ENCODE measurements at regions not wholly inside any gene's neighbourhood (a gene's known extent, or its start where the extent isn't known, plus 50 kb on each side); places are given as distances from the start of the nearest gene placed in this dataset.
"Not testable (repeated sequence)": the region's sequence is repeated elsewhere in the genome, so short reads cannot be mapped to it uniquely, and the experiment has no call there.

- H3K27me3 ChIP-seq (ENCODE audit: control insufficient read depth, insufficient read depth, low read length) = peaks cover 15% of the 10 kb centered on the region
- DNase-seq (ENCODE audit: low read depth) = no peak
- no peak for TF ChIP-seq CTCF (IDR thresholded peaks at IDR 0.05; ENCODE audit: insufficient read depth, low read length, poor library complexity, severe bottlenecking)
- no peaks in the 10 kb centered on the region for H3K36me3 ChIP-seq (ENCODE audit: control insufficient read depth, insufficient read depth, low read length)
- no peak overlapping the region for H3K4me3 ChIP-seq (ENCODE audit: low read depth, low read length)
Measured at GRCh38 chr10:78215645-78216044, 182.0 kb downstream of the RPS24 start.

GRCh38 chr10:78217336-78217735 is 183.7 kb downstream of the RPS24 start:
- DNase-seq (ENCODE audit: low read depth) = no peak
- Histone ChIP-seq H3K27me3 (ENCODE audit: control insufficient read depth, insufficient read depth, low read length) (peaks cover 15% of the 10 kb centered on the region), H3K4me3 (ENCODE audit: low read depth, low read length) (no peak overlapping the region), H3K36me3 (ENCODE audit: control insufficient read depth, insufficient read depth, low read length) (no peaks in the 10 kb centered on the region)
- TF ChIP-seq CTCF (IDR thresholded peaks at IDR 0.05; ENCODE audit: insufficient read depth, low read length, poor library complexity, severe bottlenecking) = no peak

- Histone ChIP-seq H3K4me3 (ENCODE audit: low read depth, low read length) (no peak overlapping the region), H3K27me3 (ENCODE audit: control insufficient read depth, insufficient read depth, low read length) (peaks cover 15% of the 10 kb centered on the region), H3K36me3 (ENCODE audit: control insufficient read depth, insufficient read depth, low read length) (no peaks in the 10 kb centered on the region)
- DNase-seq (ENCODE audit: low read depth) = no peak
- no peak for TF ChIP-seq CTCF (IDR thresholded peaks at IDR 0.05; ENCODE audit: insufficient read depth, low read length, poor library complexity, severe bottlenecking)
Measured at GRCh38 chr10:78218798-78219490, 185.3 kb downstream of the RPS24 start.

- not testable (repeated sequence) for DNase-seq (ENCODE audit: low read depth); H3K4me3 ChIP-seq (ENCODE audit: low read depth, low read length); H3K36me3 ChIP-seq (ENCODE audit: control insufficient read depth, insufficient read depth, low read length)
- peaks cover 15% of the 10 kb centered on the region for H3K27me3 ChIP-seq (ENCODE audit: control insufficient read depth, insufficient read depth, low read length)
Measured at GRCh38 chr10:78219568-78219967, 185.9 kb downstream of the RPS24 start.

- TF ChIP-seq CTCF (IDR thresholded peaks at IDR 0.05; ENCODE audit: insufficient read depth, low read length, poor library complexity, severe bottlenecking) = no peak
- no peaks in the 10 kb centered on the region for H3K36me3 ChIP-seq (ENCODE audit: control insufficient read depth, insufficient read depth, low read length)
- no peak overlapping the region for H3K4me3 ChIP-seq (ENCODE audit: low read depth, low read length)
- no peak for DNase-seq (ENCODE audit: low read depth)
- peaks cover 12% of the 10 kb centered on the region for H3K27me3 ChIP-seq (ENCODE audit: control insufficient read depth, insufficient read depth, low read length)
Measured at GRCh38 chr10:78220781-78221180, 187.1 kb downstream of the RPS24 start.

- Histone ChIP-seq H3K4me3 (ENCODE audit: low read depth, low read length) (no peak overlapping the region), H3K36me3 (ENCODE audit: control insufficient read depth, insufficient read depth, low read length) (no peaks in the 10 kb centered on the region), H3K27me3 (ENCODE audit: control insufficient read depth, insufficient read depth, low read length) (peaks cover 8% of the 10 kb centered on the region)
- no peak for DNase-seq (ENCODE audit: low read depth)
- no peak for TF ChIP-seq CTCF (IDR thresholded peaks at IDR 0.05; ENCODE audit: insufficient read depth, low read length, poor library complexity, severe bottlenecking)
Measured at GRCh38 chr10:78222096-78222790, 188.6 kb downstream of the RPS24 start.
